HEK293T (cell line): ENCODE measurements at regions not wholly inside any gene's neighbourhood (a gene's known extent, or its start where the extent isn't known, plus 50 kb on each side); places are given as distances from the start of the nearest gene placed in this dataset.

Source experiments
- CTCF ChIA-PET: fragments of 350-600 bp; formaldehyde crosslinking; extraction: SDS; loops from one replicate; lab custom pipeline; 2021; ENCODE audit warnings: antibody characterized with exemption, inconsistent platforms; lab: Yijun Ruan, JAX
- POLR2A ChIA-PET: fragments of 350-600 bp; formaldehyde crosslinking; extraction: SDS; loops from one replicate; lab custom pipeline; 2020; ENCODE audit warnings: antibody characterized with exemption, inconsistent platforms; lab: Yijun Ruan, JAX
- DNase-seq: peaks from one replicate; pipeline ENCODE4 v3.0.0; 2012; ENCODE audit warnings: mixed read lengths; ENCODE audit errors: extremely low spot score
- ARNT ChIP-seq: fragments of 450-650 bp; IDR thresholded peaks from 2 replicates; pipeline ENCODE4 v1.6.1; 2017; ENCODE audit warnings: mild to moderate bottlenecking
- BHLHE40 ChIP-seq: fragments of 450-650 bp; IDR thresholded peaks from 2 replicates; pipeline ENCODE4 v1.6.1; 2016; ENCODE audit warnings: mild to moderate bottlenecking, moderate library complexity, borderline replicate concordance
- CTBP1 ChIP-seq: fragments of 450-650 bp; IDR thresholded peaks from 2 replicates; pipeline ENCODE4 v1.6.1; 2016; ENCODE audit warnings: borderline replicate concordance
- ELF4 ChIP-seq: fragments of 450-650 bp; IDR thresholded peaks from 2 replicates; pipeline ENCODE4 v1.6.1; 2017; ENCODE audit warnings: antibody characterized with exemption
- FOXA1 ChIP-seq: fragments of 450-650 bp; IDR thresholded peaks from 2 replicates; pipeline ENCODE4 v1.6.1; 2016; ENCODE audit warnings: mild to moderate bottlenecking
- FOXK2 ChIP-seq: fragments of 450-650 bp; IDR thresholded peaks from 2 replicates; pipeline ENCODE4 v1.6.1; 2016; ENCODE audit warnings: mild to moderate bottlenecking
- FOXM1 ChIP-seq: fragments of 450-650 bp; IDR thresholded peaks from 2 replicates; pipeline ENCODE4 v1.6.1; 2017; ENCODE audit warnings: mild to moderate bottlenecking, borderline replicate concordance
- HDGF ChIP-seq: fragments of 450-650 bp; IDR thresholded peaks from 2 replicates; pipeline ENCODE4 v1.6.1; 2017; ENCODE audit warnings: antibody characterized with exemption, borderline replicate concordance
- L3MBTL2 ChIP-seq: fragments of 450-650 bp; conservative IDR thresholded peaks from 2 replicates; pipeline ENCODE4 v1.6.1; 2016; ENCODE audit warnings: mild to moderate bottlenecking
- LEF1 ChIP-seq: fragments of 450-650 bp; IDR thresholded peaks from 2 replicates; pipeline ENCODE4 v1.6.1; 2017; ENCODE audit warnings: mild to moderate bottlenecking, borderline replicate concordance
- NFRKB ChIP-seq: fragments of 450-650 bp; IDR thresholded peaks from 2 replicates; pipeline ENCODE4 v1.6.1; 2016; ENCODE audit warnings: mild to moderate bottlenecking, moderate library complexity
- PKNOX1 ChIP-seq: fragments of 450-650 bp; IDR thresholded peaks from 2 replicates; pipeline ENCODE4 v1.6.1; 2016
- SP1 ChIP-seq: fragments of 450-650 bp; IDR thresholded peaks from 2 replicates; pipeline ENCODE4 v1.6.1; 2017
- SUZ12 ChIP-seq: fragments of 450-650 bp; IDR thresholded peaks from 2 replicates; pipeline ENCODE4 v1.6.1; 2016; ENCODE audit warnings: mild to moderate bottlenecking
- TARDBP ChIP-seq: fragments of 450-650 bp; IDR thresholded peaks from 2 replicates; pipeline ENCODE4 v1.6.1; 2016
- ZNF384 ChIP-seq: fragments of 450-650 bp; IDR thresholded peaks from 2 replicates; pipeline ENCODE4 v1.6.1; 2016

GRCh38 chr15:93610944-93611343, 521.9 kb upstream of the RGMA start:
- ChIA-PET CTCF (no interaction called here), POLR2A (no interaction called here)
- TF ChIP-seq TARDBP: no peak
- TF ChIP-seq ZNF384: no peak
- TF ChIP-seq ELF4: no peak
- TF ChIP-seq L3MBTL2: no peak
- TF ChIP-seq PKNOX1: no peak
- TF ChIP-seq SP1: no peak
- no peak for TF ChIP-seq FOXA1
- no peak for TF ChIP-seq HDGF
- TF ChIP-seq FOXK2: no peak
- TF ChIP-seq CTBP1: no peak
- no peak for TF ChIP-seq LEF1
- no peak for DNase-seq

GRCh38 chr15:93608643-93609148, 519.7 kb upstream of the RGMA start:
- ChIA-PET CTCF (no interaction called here), POLR2A (no interaction called here)
- no peak for TF ChIP-seq BHLHE40
- TF ChIP-seq L3MBTL2: no peak
- TF ChIP-seq ARNT: no peak
- no peak for TF ChIP-seq FOXK2
- TF ChIP-seq LEF1: no peak
- no peak for TF ChIP-seq TARDBP
- no peak for TF ChIP-seq HDGF
- no peak for TF ChIP-seq FOXM1
- TF ChIP-seq SP1: no peak
- TF ChIP-seq NFRKB: no peak
- no peak for TF ChIP-seq SUZ12
- TF ChIP-seq PKNOX1: no peak
- TF ChIP-seq CTBP1: no peak
- no peak for DNase-seq

GRCh38 chr15:93603550-93603949, 514.5 kb upstream of the RGMA start:
- CTCF ChIA-PET: no interaction called here
- TF ChIP-seq ARNT (no peak), ELF4 (no peak), PKNOX1 (no peak), FOXA1 (no peak), TARDBP (no peak), SUZ12 (no peak), NFRKB (no peak), FOXK2 (no peak), HDGF (no peak), CTBP1 (no peak), SP1 (no peak), ZNF384 (no peak)
- DNase-seq: no peak
- POLR2A ChIA-PET: no interaction called here

- CTCF ChIA-PET: no interaction called here
- POLR2A ChIA-PET: no interaction called here
- no peak for DNase-seq
- TF ChIP-seq NFRKB (no peak), LEF1 (no peak), SP1 (no peak), HDGF (no peak), ZNF384 (no peak)
Observed at GRCh38 chr15:93587059-93587521, 498.1 kb upstream of the RGMA start.

GRCh38 chr15:93585012-93585411, 496.0 kb upstream of the RGMA start:
- TF ChIP-seq L3MBTL2: no peak
- ChIA-PET POLR2A (no interaction called here), CTCF (no interaction called here)
- no peak for DNase-seq

GRCh38 chr15:93583968-93584367, 495.0 kb upstream of the RGMA start:
- ChIA-PET CTCF (no interaction called here), POLR2A (no interaction called here)
- TF ChIP-seq ZNF384: no peak
- no peak for TF ChIP-seq PKNOX1
- no peak for TF ChIP-seq FOXK2
- TF ChIP-seq ELF4: no peak
- TF ChIP-seq FOXM1: no peak
- TF ChIP-seq NFRKB: no peak
- TF ChIP-seq TARDBP: no peak
- no peak for TF ChIP-seq ARNT
- no peak for TF ChIP-seq HDGF
- TF ChIP-seq BHLHE40: no peak
- no peak for TF ChIP-seq FOXA1
- no peak for TF ChIP-seq LEF1
- TF ChIP-seq SUZ12: no peak
- TF ChIP-seq CTBP1: no peak
- TF ChIP-seq L3MBTL2: no peak
- TF ChIP-seq SP1: no peak
- DNase-seq: no peak

GRCh38 chr15:93583552-93583951, 494.5 kb upstream of the RGMA start:
- TF ChIP-seq PKNOX1 (no peak), SP1 (no peak), ELF4 (no peak), L3MBTL2 (no peak)
- POLR2A ChIA-PET: no interaction called here
- no peak for DNase-seq
- CTCF ChIA-PET: no interaction called here
